IMR-90 (cell line): ENCODE measurements at regions not wholly inside any gene's neighbourhood (a gene's known extent, or its start where the extent isn't known, plus 50 kb on each side); places are given as distances from the start of the nearest gene placed in this dataset.

Experiments used
- ATAC-seq: fragments of 200-7000 bp; cut with Tn5 transposase; 2 replicates; pipeline ENCODE4 v1.9.1; 2020; ENCODE audit warnings: low read depth, mild to moderate bottlenecking, moderate library complexity
- BruUV-seq: library from RNA; stranded (reverse); fragments of 400-500 nt; replicated peaks from 2 replicates; lab custom pipeline; 2021; lab: Mats Ljungman, UMichigan
- CTCF ChIA-PET: fragments of 300-600 bp; formaldehyde crosslinking; extraction: SDS; loops from one replicate; lab custom pipeline; 2021; ENCODE audit warnings: antibody characterized with exemption; lab: Yijun Ruan, JAX
- POLR2A ChIA-PET: fragments of 300-600 bp; sonication (Branson Sonifier 250); formaldehyde crosslinking; loops from one replicate; lab custom pipeline; 2022; ENCODE audit warnings: antibody characterized with exemption; ENCODE audit not compliant: unreplicated experiment; lab: Charles Lee
- DNase-seq: peaks from one replicate; pipeline ENCODE4 v3.0.0; 2013
- H2AFZ ChIP-seq: replicated peaks from 2 replicates; pipeline ENCODE3; 2013; ENCODE audit warnings: low read length, mild to moderate bottlenecking; ENCODE audit not compliant: poor library complexity
- H2AK5ac ChIP-seq: 2 replicates; pipeline ENCODE4 v1.6.1; 2013; ENCODE audit warnings: low read depth, low read length, inconsistent platforms
- H2AK9ac ChIP-seq: replicated peaks from 2 replicates; pipeline ENCODE3; 2013; ENCODE audit warnings: mild to moderate bottlenecking, low read depth, low read length, moderate library complexity; ENCODE audit not compliant: poor library complexity
- H2BK120ac ChIP-seq: 2 replicates; pipeline ENCODE4 v1.6.1; 2013; ENCODE audit warnings: low read depth, low read length, inconsistent platforms
- H2BK15ac ChIP-seq: 3 replicates; pipeline ENCODE4 v1.6.1; 2013; ENCODE audit warnings: low read depth, low read length, inconsistent platforms
- H2BK20ac ChIP-seq: 2 replicates; pipeline ENCODE4 v1.6.1; 2013; ENCODE audit warnings: low read depth, mild to moderate bottlenecking, inconsistent platforms, low read length, moderate library complexity
- H2BK5ac ChIP-seq: 2 replicates; pipeline ENCODE4 v1.6.1; 2013; ENCODE audit warnings: mild to moderate bottlenecking, low read depth, low read length, inconsistent platforms; ENCODE audit not compliant: poor library complexity, severe bottlenecking
- H3K14ac ChIP-seq: replicated peaks from 2 replicates; pipeline ENCODE4 v1.6.1; 2013; ENCODE audit warnings: low read depth, low read length, inconsistent platforms
- H3K18ac ChIP-seq: 2 replicates; pipeline ENCODE4 v1.6.1; 2013; ENCODE audit warnings: low read depth, low read length, control low read depth
- H3K23ac ChIP-seq: 2 replicates; pipeline ENCODE4 v1.6.1; 2013; ENCODE audit warnings: low read depth, low read length, inconsistent platforms
- H3K27ac ChIP-seq: 2 replicates; pipeline ENCODE4 v1.5.1; 2013; ENCODE audit warnings: mild to moderate bottlenecking, control low read depth, low read length; ENCODE audit not compliant: insufficient read depth
- H3K27me3 ChIP-seq: 2 replicates; pipeline ENCODE4 v1.6.1; 2013; ENCODE audit warnings: low read length; ENCODE audit not compliant: control insufficient read depth, insufficient read depth
- H3K36me3 ChIP-seq: 2 replicates; pipeline ENCODE4 v1.6.1; 2013; ENCODE audit warnings: low read length, mixed read lengths; ENCODE audit not compliant: control insufficient read depth, insufficient read depth
- H3K4ac ChIP-seq: 2 replicates; pipeline ENCODE4 v1.6.1; 2013; ENCODE audit warnings: low read depth, low read length, inconsistent platforms
- H3K4me1 ChIP-seq: 2 replicates; pipeline ENCODE4 v1.6.1; 2013; ENCODE audit warnings: low read length, mixed read lengths; ENCODE audit not compliant: control insufficient read depth, insufficient read depth
- H3K4me2 ChIP-seq: 2 replicates; pipeline ENCODE4 v1.6.1; 2013; ENCODE audit warnings: low read depth, mild to moderate bottlenecking, control low read depth, low read length, moderate library complexity
- H3K4me3 ChIP-seq: 2 replicates; pipeline ENCODE4 v1.5.1; 2013; ENCODE audit warnings: low read depth, mild to moderate bottlenecking, control low read depth, low read length, moderate library complexity; ENCODE audit not compliant: insufficient read depth
- H3K56ac ChIP-seq: 2 replicates; pipeline ENCODE4 v1.6.1; 2013; ENCODE audit warnings: low read length, inconsistent platforms; ENCODE audit not compliant: insufficient read depth; ENCODE audit errors: extremely low read depth
- H3K79me1 ChIP-seq, 2 experiments: 2 replicates each; pipeline ENCODE4 v1.6.1; 2013; ENCODE audit warnings: low read length in 2 of 2, inconsistent platforms in 1 of 2, low read depth in 1 of 2
- H3K9ac ChIP-seq: 2 replicates; pipeline ENCODE4 v1.6.1; 2013; ENCODE audit warnings: low read depth, low read length, control low read depth
- H3K9me1 ChIP-seq: 2 replicates; pipeline ENCODE4 v1.6.1; 2013; ENCODE audit warnings: low read length, inconsistent platforms; ENCODE audit not compliant: insufficient read depth
- H3K9me3 ChIP-seq: 2 replicates; pipeline ENCODE4 v1.6.1; 2013; ENCODE audit warnings: low read length; ENCODE audit not compliant: control insufficient read depth, insufficient read depth
- H4K20me1 ChIP-seq: 2 replicates; pipeline ENCODE4 v1.6.1; 2013; ENCODE audit warnings: low read length, inconsistent platforms; ENCODE audit not compliant: insufficient read depth
- H4K5ac ChIP-seq: 2 replicates; pipeline ENCODE4 v1.6.1; 2013; ENCODE audit warnings: mild to moderate bottlenecking, low read depth, low read length, control low read depth
- H4K8ac ChIP-seq, 2 experiments: 2 replicates each; pipeline ENCODE4 v1.6.1; 2013; ENCODE audit warnings: low read depth in 2 of 2, low read length in 2 of 2, control low read depth in 1 of 2, inconsistent platforms in 1 of 2
- H4K91ac ChIP-seq: 2 replicates; pipeline ENCODE4 v1.6.1; 2013; ENCODE audit warnings: low read depth, low read length, inconsistent platforms; ENCODE audit not compliant: insufficient read depth
- BHLHE40 ChIP-seq: fragments of 150-350 bp; IDR thresholded peaks from 2 replicates; pipeline ENCODE4 v1.6.1; 2016; ENCODE audit warnings: mild to moderate bottlenecking, low read depth, low read length
- CEBPB ChIP-seq: IDR thresholded peaks from 2 replicates; pipeline ENCODE4 v1.6.1; 2012; ENCODE audit warnings: low read depth, low read length, improper control_type of control experiment
- CHD1 ChIP-seq: IDR thresholded peaks from 2 replicates; pipeline ENCODE4 v1.6.1; 2012; ENCODE audit warnings: low read depth, low read length, improper control_type of control experiment
- CTCF ChIP-seq: conservative IDR thresholded peaks from 2 replicates; pipeline ENCODE4 v1.5.1; 2012; ENCODE audit warnings: mild to moderate bottlenecking, low read depth, low read length, improper control_type of control experiment
- ELK1 ChIP-seq: fragments of 150-350 bp; IDR thresholded peaks from 2 replicates; pipeline ENCODE4 v1.6.1; 2016; ENCODE audit warnings: low read depth, mild to moderate bottlenecking, low read length, moderate library complexity, borderline replicate concordance
- FOS ChIP-seq: fragments of 150-350 bp; IDR thresholded peaks from 2 replicates; pipeline ENCODE4 v1.6.1; 2016; ENCODE audit warnings: low read depth, low read length
- MAFK ChIP-seq: IDR thresholded peaks from 2 replicates; pipeline ENCODE4 v1.6.1; 2012; ENCODE audit warnings: low read depth, low read length, improper control_type of control experiment
- MAZ ChIP-seq: IDR thresholded peaks from 2 replicates; pipeline ENCODE4 v1.6.1; 2012; ENCODE audit warnings: low read depth, mild to moderate bottlenecking, low read length, improper control_type of control experiment, moderate library complexity, borderline replicate concordance
- MXI1 ChIP-seq: IDR thresholded peaks from 2 replicates; pipeline ENCODE4 v1.6.1; 2012; ENCODE audit warnings: low read depth, mild to moderate bottlenecking, low read length, moderate library complexity, borderline replicate concordance
- NFE2L2 ChIP-seq: fragments of 150-350 bp; IDR thresholded peaks from 2 replicates; pipeline ENCODE4 v1.6.1; 2016; ENCODE audit warnings: low read depth, mild to moderate bottlenecking, low read length
- POLR2A ChIP-seq: IDR thresholded peaks from 2 replicates; pipeline ENCODE4 v1.6.1; 2012; ENCODE audit warnings: mild to moderate bottlenecking, low read depth, low read length
- RAD21 ChIP-seq: IDR thresholded peaks from 2 replicates; pipeline ENCODE4 v1.6.1; 2012; ENCODE audit warnings: low read length, improper control_type of control experiment
- RCOR1 ChIP-seq: IDR thresholded peaks from 2 replicates; pipeline ENCODE4 v1.6.1; 2012; ENCODE audit warnings: mild to moderate bottlenecking, low read length, improper control_type of control experiment; ENCODE audit not compliant: insufficient replicate concordance
- RFX5 ChIP-seq: IDR thresholded peaks from 2 replicates; pipeline ENCODE4 v1.8.0; 2012; ENCODE audit warnings: low read depth, mild to moderate bottlenecking, low read length, moderate library complexity
- SMC3 ChIP-seq: fragments of 150-350 bp; IDR thresholded peaks from 2 replicates; pipeline ENCODE4 v1.6.1; 2016; ENCODE audit warnings: low read depth, mild to moderate bottlenecking, antibody characterized with exemption, low read length, moderate library complexity
- WGBS, 2 experiments: methylation state at CpG; one replicate each; pipeline versions ENCODE4 v1.1.5 to v1.1.7; 2013; ENCODE audit warnings: missing lambda C conversion rate in 2 of 2; ENCODE audit not compliant: insufficient read length in 1 of 2; ENCODE audit errors: extremely low coverage in 2 of 2; 5-methylcytosine and 5-hydroxymethylcytosine counted together
- dilution Hi-C: fragments of 300-500 bp; cut with HindIII; formaldehyde crosslinking; loops from one replicate; pipeline ENCODE4 v1.14.3; 2018; ENCODE audit warnings: low sequenced_read_pairs; ENCODE audit not compliant: unreplicated experiment
- in situ Hi-C: fragments of 300-500 bp; cut with MboI; formaldehyde crosslinking; loops from 3 replicates; pipeline ENCODE4 v1.14.3; 2019; ENCODE audit warnings: low sequenced_read_pairs, inconsistent platforms, mixed read lengths
- intact Hi-C: fragments of 100-400 bp; cut with micrococcal nuclease; formaldehyde crosslinking; loops from 2 replicates; pipeline ENCODE4 v1.10.0; 2022
- TF ChIP-seq, protein P1 (sequence below): fragments of 150-350 bp; IDR thresholded peaks from 2 replicates; pipeline ENCODE4 v1.6.1; 2017; ENCODE audit warnings: mild to moderate bottlenecking, antibody characterized with exemption, low read length, low read depth

DNA sequence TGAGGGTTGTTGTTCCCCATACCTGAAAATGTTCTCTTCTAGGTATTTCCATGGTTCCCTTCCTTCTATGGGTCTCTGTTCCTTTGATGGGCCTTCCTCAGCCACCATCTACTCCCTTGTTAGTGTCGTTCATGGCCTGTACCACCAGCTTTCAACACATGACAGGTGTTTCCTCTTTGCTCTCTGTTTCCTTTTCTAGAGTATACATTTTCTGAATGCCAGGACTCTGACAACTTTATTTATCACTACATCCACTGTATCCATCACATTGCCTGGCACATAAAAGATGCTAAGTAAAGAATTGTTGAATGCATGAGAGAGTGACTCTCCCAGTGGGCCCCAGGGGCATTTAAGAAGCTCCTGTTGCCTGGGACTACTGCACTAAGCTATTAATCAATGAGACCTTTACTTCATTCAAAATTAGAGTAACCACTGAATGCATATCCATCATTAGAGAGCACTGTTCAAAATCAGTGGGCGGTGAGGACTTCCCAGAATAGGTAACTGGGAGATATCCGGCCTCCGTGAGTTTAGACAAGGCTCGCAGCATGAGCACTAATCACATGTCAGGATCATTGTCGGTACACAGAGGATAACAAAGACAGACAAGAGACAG is 255.0 kb downstream of the CBLN1 start:
- H2AK9ac ChIP-seq: no peak overlapping the region
- no TSS peak for BruUV-seq
- H3K4ac ChIP-seq: no peak overlapping the region
- intact Hi-C loops: no loop called here
- H2BK120ac ChIP-seq: no peak overlapping the region
- no peak overlapping the region for H3K4me3 ChIP-seq
- no peak overlapping the region for H3K23ac ChIP-seq
- H2BK20ac ChIP-seq: no peak overlapping the region
- TF ChIP-seq CEBPB (no peak), RFX5 (no peak), MAFK (no peak), NFE2L2 (no peak), BHLHE40 (no peak), SMC3 (no peak), POLR2A (no peak), MXI1 (no peak), CHD1 (no peak), RCOR1 (no peak), CTCF (no peak), RAD21 (no peak), MAZ (no peak), FOS (no peak), ELK1 (no peak)
- TF ChIP-seq, protein P1, sequence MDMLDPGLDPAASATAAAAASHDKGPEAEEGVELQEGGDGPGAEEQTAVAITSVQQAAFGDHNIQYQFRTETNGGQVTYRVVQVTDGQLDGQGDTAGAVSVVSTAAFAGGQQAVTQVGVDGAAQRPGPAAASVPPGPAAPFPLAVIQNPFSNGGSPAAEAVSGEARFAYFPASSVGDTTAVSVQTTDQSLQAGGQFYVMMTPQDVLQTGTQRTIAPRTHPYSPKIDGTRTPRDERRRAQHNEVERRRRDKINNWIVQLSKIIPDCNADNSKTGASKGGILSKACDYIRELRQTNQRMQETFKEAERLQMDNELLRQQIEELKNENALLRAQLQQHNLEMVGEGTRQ: no peak
- no peak overlapping the region for H2AFZ ChIP-seq
- in situ Hi-C loops: no loop called here
- H4K8ac ChIP-seq: no peak overlapping the region
- no peak overlapping the region for H3K18ac ChIP-seq
- 67% methylated on average over 1 of the region's 6 CpGs; no CpG with 5 or more reads in 1 of the 2 experiments for WGBS, 2 experiments
- no peak overlapping the region for H2BK5ac ChIP-seq
- H3K14ac ChIP-seq: no peak overlapping the region
- H3K79me1 ChIP-seq: no peaks in the 10 kb centered on the region
- no peaks in the 10 kb centered on the region; the same call in 1 of the 2 replicates for H3K9me1 ChIP-seq
- no peak overlapping the region for H3K27ac ChIP-seq
- H3K27me3 ChIP-seq: no peaks in the 10 kb centered on the region; the same call in 1 of the 2 replicates
- H3K4me2 ChIP-seq: no peak overlapping the region
- H4K20me1 ChIP-seq: no peaks in the 10 kb centered on the region
- dilution Hi-C loops: no loop called here
- CTCF ChIA-PET: no interaction called here
- no peak overlapping the region for H2AK5ac ChIP-seq
- no peak overlapping the region for H3K56ac ChIP-seq
- POLR2A ChIA-PET: no interaction called here
- no peak overlapping the region for H4K5ac ChIP-seq
- no peaks in the 10 kb centered on the region; the same call in 1 of the 2 replicates for H3K4me1 ChIP-seq
- H3K9ac ChIP-seq: no peak overlapping the region
- no peak overlapping the region for H2BK15ac ChIP-seq
- no peaks in the 10 kb centered on the region for H3K9me3 ChIP-seq
- ATAC-seq (no peak), DNase-seq (no peak)
- no peak overlapping the region for H4K91ac ChIP-seq
- no peaks in the 10 kb centered on the region for H3K36me3 ChIP-seq
